K562 (cell line): ENCODE measurements at regions not wholly inside any gene's neighbourhood (a gene's known extent, or its start where the extent isn't known, plus 50 kb on each side); places are given as distances from the start of the nearest gene placed in this dataset.

Experiments used
- ATAC-seq: fragments of 200-7000 bp; cut with Tn5 transposase; 3 replicates; pipeline ENCODE4 v1.9.1; 2020; ENCODE audit warnings: moderate library complexity
- BruUV-seq: library from RNA; stranded (reverse); fragments of 400-500 nt; replicated peaks from 2 replicates; lab custom pipeline; 2021; lab: Mats Ljungman, UMichigan
- CTCF ChIA-PET: fragments of 300-600 bp; formaldehyde crosslinking; extraction: SDS; loops from one replicate; lab custom pipeline; 2021; ENCODE audit warnings: low intra/inter-chr PET ratio; lab: Yijun Ruan, JAX
- POLR2A ChIA-PET: fragments of 300-600, 350-650 bp; sonication (Branson Sonifier 250); formaldehyde crosslinking; extraction: SDS; loops from one replicate; lab custom pipeline; 2021; ENCODE audit warnings: antibody characterized with exemption, inconsistent platforms; lab: Yijun Ruan, JAX
- DNase-seq, 4 experiments: peaks; one replicate each; pipeline versions ENCODE4 v3.0.0 to v3.0.0-alpha.2; 2011 to 2018; ENCODE audit warnings: low spot score in 3 of 4, mixed read lengths in 3 of 4; ENCODE audit errors: extremely low read depth in 1 of 4
- FAIRE-seq: peaks from 2 replicates; lab custom pipeline; 2011; peaks lifted over from hg19 to GRCh38; lab: Jason Lieb, UNC
- H2AFZ ChIP-seq: 2 replicates; pipeline ENCODE4 v1.6.0; 2011; ENCODE audit warnings: low read depth, low read length, control low read depth, inconsistent platforms
- H3K27ac ChIP-seq: fragments of 200-600 bp; 3 replicates; pipeline ENCODE4 v1.8.0; 2011; ENCODE audit warnings: low read depth, mild to moderate bottlenecking, control low read depth, inconsistent platforms, low read length, moderate library complexity, mixed read lengths; ENCODE audit errors: extremely low read depth
- H3K27me3 ChIP-seq, 2 experiments: fragments of 300-600 bp in 1 of 2; 2 replicates in 1 of 2; 3 replicates in 1 of 2; pipeline versions ENCODE4 v1.6.0 to v1.8.0; 2011; ENCODE audit warnings: inconsistent platforms in 2 of 2, low read length in 2 of 2, mild to moderate bottlenecking in 1 of 2, mixed read lengths in 1 of 2, moderate library complexity in 1 of 2; ENCODE audit not compliant: control insufficient read depth in 2 of 2, insufficient read depth in 2 of 2
- H3K36me3 ChIP-seq: fragments of 300-600 bp; 3 replicates; pipeline ENCODE4 v1.8.0; 2011; ENCODE audit warnings: mild to moderate bottlenecking, low read length, inconsistent platforms; ENCODE audit not compliant: control insufficient read depth, insufficient read depth
- H3K4me1 ChIP-seq, 2 experiments: fragments of 200-600 bp in 1 of 2; replicated peaks in 1 of 2; 2 replicates in 1 of 2; 3 replicates in 1 of 2; pipeline versions ENCODE4 v1.5.1 to v1.8.0; 2011; ENCODE audit warnings: inconsistent platforms in 2 of 2, low read length in 2 of 2, mild to moderate bottlenecking in 1 of 2, mixed read lengths in 1 of 2, moderate library complexity in 1 of 2; ENCODE audit not compliant: control insufficient read depth in 2 of 2, insufficient read depth in 2 of 2
- H3K4me2 ChIP-seq: 2 replicates; pipeline ENCODE4 v1.6.1; 2011; ENCODE audit warnings: low read length, control low read depth, inconsistent platforms, mixed read lengths; ENCODE audit not compliant: insufficient read depth
- H3K4me3 ChIP-seq: fragments of 200-600 bp; sonication (generic), shearing (Covaris generic); 2 replicates; pipeline ENCODE4 v1.5.1; 2016; ENCODE audit warnings: control low read depth, inconsistent platforms
- H3K79me2 ChIP-seq: fragments of 200-600 bp; 3 replicates; pipeline ENCODE4 v1.8.0; 2011; ENCODE audit warnings: low read length, inconsistent platforms; ENCODE audit not compliant: control insufficient read depth, insufficient read depth
- H3K9ac ChIP-seq, 2 experiments: 2 replicates each; pipeline versions ENCODE4 v1.6.0 to v1.6.1; 2011; ENCODE audit warnings: low read depth in 2 of 2, low read length in 2 of 2, control low read depth in 1 of 2, inconsistent platforms in 1 of 2, mild to moderate bottlenecking in 1 of 2, mixed read lengths in 1 of 2; ENCODE audit not compliant: insufficient read depth in 1 of 2
- H3K9me1 ChIP-seq: one replicate; pipeline ENCODE4 v1.6.0; 2011; ENCODE audit warnings: inconsistent platforms, mild to moderate bottlenecking, low read length, moderate library complexity; ENCODE audit not compliant: control insufficient read depth, insufficient read depth
- H3K9me3 ChIP-seq: replicated peaks from 2 replicates; pipeline ENCODE4 v1.5.1; 2011; ENCODE audit warnings: low read depth, low read length, inconsistent platforms; ENCODE audit not compliant: control insufficient read depth, insufficient read depth
- H4K20me1 ChIP-seq: replicated peaks from 2 replicates; pipeline ENCODE4 v1.6.1; 2011; ENCODE audit warnings: low read length, inconsistent platforms, mixed read lengths; ENCODE audit not compliant: control insufficient read depth, insufficient read depth
- E2F8 ChIP-seq: fragments of 450-650 bp; IDR thresholded peaks from 2 replicates; pipeline ENCODE4 v1.7.1; 2018; ENCODE audit warnings: mild to moderate bottlenecking, low read depth; ENCODE audit not compliant: partially characterized antibody
- KAT2B ChIP-seq: IDR thresholded peaks from one replicate; pipeline ENCODE4 v1.6.1; 2012; ENCODE audit warnings: low read depth, mild to moderate bottlenecking, control low read depth, inconsistent platforms, low read length, moderate library complexity
- SNAPC5 ChIP-seq: fragments of 250-450 bp; sonication (Bioruptor Pico); IDR thresholded peaks from 2 replicates; pipeline ENCODE4 v1.8.0; 2021; ENCODE audit warnings: moderate library complexity, mild to moderate bottlenecking, inconsistent platforms
- ZNF311 ChIP-seq: fragments of 250-450 bp; sonication (Bioruptor Pico); IDR thresholded peaks from 2 replicates; pipeline ENCODE4 v1.4.0; 2020; ENCODE audit warnings: mild to moderate bottlenecking, moderate library complexity
- WGBS: fragments of 100-300 bp; shearing (Covaris generic); methylation state at CpG from one replicate; pipeline ENCODE4 v1.1.6; 2016; ENCODE audit warnings: low coverage, mixed read lengths; ENCODE audit not compliant: insufficient coverage; ENCODE audit errors: missing lambda C conversion rate; 5-methylcytosine and 5-hydroxymethylcytosine counted together
- in situ Hi-C: fragments of 300-500 bp; cut with MboI; formaldehyde crosslinking; loops from 4 replicates; pipeline ENCODE4 v1.15.0; 2018; ENCODE audit warnings: inconsistent platforms, mixed read lengths
- intact Hi-C: fragments of 100-400 bp; cut with micrococcal nuclease; formaldehyde crosslinking; loops from 2 replicates; pipeline ENCODE4 v1.14.2; 2022

- H3K27ac ChIP-seq: no peak overlapping the region
- in situ Hi-C loops (no loop called here), intact Hi-C loops (no loop called here)
- FAIRE-seq (no peak), ATAC-seq (no peak), DNase-seq (no peak)
- H3K4me1 ChIP-seq: no peaks in the 10 kb centered on the region
- H2AFZ ChIP-seq: no peak overlapping the region
- no peaks in the 10 kb centered on the region for H3K9me1 ChIP-seq
- H3K4me3 ChIP-seq: no peak overlapping the region
- H4K20me1 ChIP-seq: no peaks in the 10 kb centered on the region
- ChIA-PET POLR2A (no interaction called here), CTCF (no interaction called here)
- H3K36me3 ChIP-seq: no peaks in the 10 kb centered on the region
- H3K9ac ChIP-seq: no peak overlapping the region
- no TSS peak for BruUV-seq
- H3K79me2 ChIP-seq: no peaks in the 10 kb centered on the region
- no peak for TF ChIP-seq SNAPC5 (CRISPR knock-in tag)
- no peak for TF ChIP-seq ZNF311 (CRISPR knock-in tag)
- no peak for TF ChIP-seq KAT2B
- no peak for TF ChIP-seq E2F8
- no peaks in the 10 kb centered on the region for H3K9me3 ChIP-seq
- H3K4me2 ChIP-seq: no peak overlapping the region
- H3K27me3 ChIP-seq: no peaks in the 10 kb centered on the region
- 0% methylated on average over 1 of the region's 1 CpG for WGBS
Observed at GRCh38 chr13:85174291-85174690, 624.9 kb downstream of the SLITRK6 start.
